ENCODE measurements at regions not wholly inside any gene's neighbourhood (a gene's known extent, or its start where the extent isn't known, plus 50 kb on each side); places are given as distances from the start of the nearest gene placed in this dataset.

DNA sequence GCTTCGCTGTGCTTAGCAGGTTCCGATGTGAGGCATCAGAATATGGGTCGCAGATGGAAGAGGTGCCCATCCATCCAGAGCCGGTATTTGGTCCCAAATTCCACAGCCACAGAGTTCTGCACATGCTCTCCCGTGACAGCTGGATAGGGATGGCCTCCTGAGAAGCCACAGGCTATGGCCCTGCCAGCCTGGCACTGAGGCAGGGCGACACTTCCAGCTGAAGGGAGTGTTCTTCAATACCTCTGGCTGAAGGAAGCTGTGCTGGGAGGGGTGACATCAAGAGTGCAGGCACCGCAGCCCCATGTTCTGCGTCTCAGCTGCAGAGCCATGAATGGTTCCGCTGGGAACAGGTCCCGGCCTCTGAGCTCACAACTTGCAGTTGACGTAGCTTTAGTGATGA is 83.4 kb upstream of the SIMC1 start:
- H3K4me1 ChIP-seq (ENCODE audit: control insufficient read depth, insufficient read depth, low read length) = no peaks in the 10 kb centered on the region
- no peak overlapping the region for H3K4me3 ChIP-seq (ENCODE audit: low read depth in 2 of 2, low read length in 2 of 2)
- ChIA-PET POLR2A (no interaction called here), CTCF (no interaction called here)
- 0 out of 2 replicates have a peak, but pooled peaks have one; percentile 42 for ATAC-seq
- no peak overlapping the region for H3K27ac ChIP-seq (ENCODE audit: low read length)
- TF ChIP-seq TCF7L2 (IDR thresholded peaks at IDR 0.05; ENCODE audit: low read depth, low read length) = no peak
- TF ChIP-seq, protein P1, sequence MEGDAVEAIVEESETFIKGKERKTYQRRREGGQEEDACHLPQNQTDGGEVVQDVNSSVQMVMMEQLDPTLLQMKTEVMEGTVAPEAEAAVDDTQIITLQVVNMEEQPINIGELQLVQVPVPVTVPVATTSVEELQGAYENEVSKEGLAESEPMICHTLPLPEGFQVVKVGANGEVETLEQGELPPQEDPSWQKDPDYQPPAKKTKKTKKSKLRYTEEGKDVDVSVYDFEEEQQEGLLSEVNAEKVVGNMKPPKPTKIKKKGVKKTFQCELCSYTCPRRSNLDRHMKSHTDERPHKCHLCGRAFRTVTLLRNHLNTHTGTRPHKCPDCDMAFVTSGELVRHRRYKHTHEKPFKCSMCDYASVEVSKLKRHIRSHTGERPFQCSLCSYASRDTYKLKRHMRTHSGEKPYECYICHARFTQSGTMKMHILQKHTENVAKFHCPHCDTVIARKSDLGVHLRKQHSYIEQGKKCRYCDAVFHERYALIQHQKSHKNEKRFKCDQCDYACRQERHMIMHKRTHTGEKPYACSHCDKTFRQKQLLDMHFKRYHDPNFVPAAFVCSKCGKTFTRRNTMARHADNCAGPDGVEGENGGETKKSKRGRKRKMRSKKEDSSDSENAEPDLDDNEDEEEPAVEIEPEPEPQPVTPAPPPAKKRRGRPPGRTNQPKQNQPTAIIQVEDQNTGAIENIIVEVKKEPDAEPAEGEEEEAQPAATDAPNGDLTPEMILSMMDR (IDR thresholded peaks at IDR 0.05) = no peak
- no peak for TF ChIP-seq POLR2AphosphoS5 (IDR thresholded peaks at IDR 0.05; ENCODE audit: low read depth, low read length)
- TF ChIP-seq SIN3A (IDR thresholded peaks at IDR 0.05; ENCODE audit: borderline replicate concordance, insufficient read depth, low read depth, low read length) = no peak
- TF ChIP-seq, protein P2, sequence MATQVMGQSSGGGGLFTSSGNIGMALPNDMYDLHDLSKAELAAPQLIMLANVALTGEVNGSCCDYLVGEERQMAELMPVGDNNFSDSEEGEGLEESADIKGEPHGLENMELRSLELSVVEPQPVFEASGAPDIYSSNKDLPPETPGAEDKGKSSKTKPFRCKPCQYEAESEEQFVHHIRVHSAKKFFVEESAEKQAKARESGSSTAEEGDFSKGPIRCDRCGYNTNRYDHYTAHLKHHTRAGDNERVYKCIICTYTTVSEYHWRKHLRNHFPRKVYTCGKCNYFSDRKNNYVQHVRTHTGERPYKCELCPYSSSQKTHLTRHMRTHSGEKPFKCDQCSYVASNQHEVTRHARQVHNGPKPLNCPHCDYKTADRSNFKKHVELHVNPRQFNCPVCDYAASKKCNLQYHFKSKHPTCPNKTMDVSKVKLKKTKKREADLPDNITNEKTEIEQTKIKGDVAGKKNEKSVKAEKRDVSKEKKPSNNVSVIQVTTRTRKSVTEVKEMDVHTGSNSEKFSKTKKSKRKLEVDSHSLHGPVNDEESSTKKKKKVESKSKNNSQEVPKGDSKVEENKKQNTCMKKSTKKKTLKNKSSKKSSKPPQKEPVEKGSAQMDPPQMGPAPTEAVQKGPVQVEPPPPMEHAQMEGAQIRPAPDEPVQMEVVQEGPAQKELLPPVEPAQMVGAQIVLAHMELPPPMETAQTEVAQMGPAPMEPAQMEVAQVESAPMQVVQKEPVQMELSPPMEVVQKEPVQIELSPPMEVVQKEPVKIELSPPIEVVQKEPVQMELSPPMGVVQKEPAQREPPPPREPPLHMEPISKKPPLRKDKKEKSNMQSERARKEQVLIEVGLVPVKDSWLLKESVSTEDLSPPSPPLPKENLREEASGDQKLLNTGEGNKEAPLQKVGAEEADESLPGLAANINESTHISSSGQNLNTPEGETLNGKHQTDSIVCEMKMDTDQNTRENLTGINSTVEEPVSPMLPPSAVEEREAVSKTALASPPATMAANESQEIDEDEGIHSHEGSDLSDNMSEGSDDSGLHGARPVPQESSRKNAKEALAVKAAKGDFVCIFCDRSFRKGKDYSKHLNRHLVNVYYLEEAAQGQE (IDR thresholded peaks at IDR 0.05; ENCODE audit: insufficient read depth in 1 of 2, low read depth in 2 of 2, low read length in 1 of 2) = no peak
- BruUV-seq (replicated peaks) = no TSS peak
- in situ Hi-C loops (cut with HindIII; ENCODE audit: low pct_unique_long_range_greater_than_20kb, low sequenced_read_pairs) (no loop called here), intact Hi-C loops (cut with micrococcal nuclease; ENCODE audit: unreplicated experiment) (no loop called here)
- no peaks in the 10 kb centered on the region for H3K9me3 ChIP-seq (ENCODE audit: control insufficient read depth, insufficient read depth, low read depth, low read length)
- H3K36me3 ChIP-seq (ENCODE audit: control insufficient read depth, insufficient read depth, low read length) = no peaks in the 10 kb centered on the region
- DNase-seq (ENCODE audit: low read depth, low spot score) = no peak
- peaks cover 20% of the 10 kb centered on the region for H3K27me3 ChIP-seq (ENCODE audit: control insufficient read depth, insufficient read depth, low read length)

DNA sequence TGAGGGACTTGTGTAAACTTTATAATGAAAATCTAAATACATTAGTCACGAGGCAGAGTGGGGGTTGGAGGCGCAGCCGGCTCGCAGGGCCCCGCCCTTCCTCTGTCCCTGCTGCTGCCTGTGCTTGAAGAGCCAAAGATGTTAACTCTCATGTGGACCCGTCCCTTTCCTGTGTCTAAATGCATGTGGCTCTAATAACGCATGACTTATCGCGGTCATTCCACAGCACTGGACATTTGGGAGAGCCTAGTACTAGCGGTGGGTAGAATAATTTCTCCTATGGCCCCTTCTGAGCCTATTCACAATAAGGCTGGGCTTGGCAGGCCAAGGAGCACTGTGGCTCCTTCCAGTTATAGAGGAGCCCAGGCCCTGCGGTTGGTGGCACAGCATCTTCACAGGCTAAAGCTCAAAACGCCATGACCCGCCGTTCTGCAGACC is 82.3 kb upstream of the SIMC1 start:
- Histone ChIP-seq H3K9me3 (ENCODE audit: control insufficient read depth, insufficient read depth, low read depth, low read length) (no peaks in the 10 kb centered on the region), H3K36me3 (ENCODE audit: control insufficient read depth, insufficient read depth, low read length) (no peaks in the 10 kb centered on the region), H3K4me3 (ENCODE audit: low read depth in 2 of 2, low read length in 2 of 2) (no peak overlapping the region), H3K27ac (ENCODE audit: low read length) (no peak overlapping the region), H3K27me3 (ENCODE audit: control insufficient read depth, insufficient read depth, low read length) (peaks cover 23% of the 10 kb centered on the region), H3K4me1 (ENCODE audit: control insufficient read depth, insufficient read depth, low read length) (no peaks in the 10 kb centered on the region)
- intact Hi-C loops (cut with micrococcal nuclease; ENCODE audit: unreplicated experiment) = no loop called here
- in situ Hi-C loops (cut with HindIII; ENCODE audit: low pct_unique_long_range_greater_than_20kb, low sequenced_read_pairs) = no loop called here
- ATAC-seq = no peak
- BruUV-seq (replicated peaks) = no TSS peak
- DNase-seq (ENCODE audit: low read depth, low spot score) = no peak
- POLR2A ChIA-PET = no interaction called here
- CTCF ChIA-PET = no interaction called here
- no peak for TF ChIP-seq SIN3A (IDR thresholded peaks at IDR 0.05; ENCODE audit: borderline replicate concordance, insufficient read depth, low read depth, low read length)
- TF ChIP-seq POLR2AphosphoS5 (IDR thresholded peaks at IDR 0.05; ENCODE audit: low read depth, low read length) = no peak

DNA sequence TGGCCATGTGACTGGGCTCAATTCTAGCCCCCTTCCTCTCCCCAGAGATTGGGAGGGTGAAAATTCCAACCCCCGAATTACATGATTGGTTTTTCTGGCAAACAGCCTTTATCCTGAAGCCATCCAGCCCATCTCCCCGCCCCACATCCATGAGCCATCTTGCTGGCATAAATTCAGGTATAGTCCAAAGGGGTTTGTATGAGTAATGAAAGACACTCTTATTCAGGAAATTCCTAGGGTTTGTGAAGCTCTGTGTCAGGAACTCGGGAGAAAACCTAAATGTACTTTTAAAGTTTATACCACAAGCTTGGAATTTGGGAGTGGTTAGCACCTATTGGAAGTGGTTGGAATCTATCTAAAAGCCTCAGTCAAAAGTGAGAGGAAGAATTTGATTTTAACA is 80.6 kb upstream of the SIMC1 start:
- Histone ChIP-seq H3K36me3 (ENCODE audit: control insufficient read depth, insufficient read depth, low read length) (no peaks in the 10 kb centered on the region), H3K9me3 (ENCODE audit: control insufficient read depth, insufficient read depth, low read depth, low read length) (no peaks in the 10 kb centered on the region), H3K27me3 (ENCODE audit: control insufficient read depth, insufficient read depth, low read length) (peaks cover 29% of the 10 kb centered on the region), H3K27ac (ENCODE audit: low read length) (no peak overlapping the region), H3K4me1 (ENCODE audit: control insufficient read depth, insufficient read depth, low read length) (no peaks in the 10 kb centered on the region), H3K4me3 (ENCODE audit: low read depth in 2 of 2, low read length in 2 of 2) (no peak overlapping the region)
- intact Hi-C loops (cut with micrococcal nuclease; ENCODE audit: unreplicated experiment) (no loop called here), in situ Hi-C loops (cut with HindIII; ENCODE audit: low pct_unique_long_range_greater_than_20kb, low sequenced_read_pairs) (no loop called here)
- TF ChIP-seq, protein P2 (IDR thresholded peaks at IDR 0.05; ENCODE audit: insufficient read depth in 1 of 2, low read depth in 2 of 2, low read length in 1 of 2) = no peak
- TF ChIP-seq SIN3A (IDR thresholded peaks at IDR 0.05; ENCODE audit: borderline replicate concordance, insufficient read depth, low read depth, low read length) (no peak), POLR2AphosphoS5 (IDR thresholded peaks at IDR 0.05; ENCODE audit: low read depth, low read length) (no peak), TCF7L2 (IDR thresholded peaks at IDR 0.05; ENCODE audit: low read depth, low read length) (no peak)
- TF ChIP-seq, protein P1 (IDR thresholded peaks at IDR 0.05) = no peak
- BruUV-seq (replicated peaks) = no TSS peak
- POLR2A ChIA-PET = no interaction called here
- CTCF ChIA-PET = no interaction called here
- DNase-seq (ENCODE audit: low read depth, low spot score) (no peak), ATAC-seq (no peak)

Data from Panc1 (cell line).